H54 (cell line): ENCODE measurements at regions not wholly inside any gene's neighbourhood (a gene's known extent, or its start where the extent isn't known, plus 50 kb on each side); places are given as distances from the start of the nearest gene placed in this dataset.
A peak's percentile ranks its signal among the peaks of the same experiment; 100 is the strongest.
"Not testable (repeated sequence)": the region's sequence is repeated elsewhere in the genome, so short reads cannot be mapped to it uniquely, and the experiment has no call there.

Source experiments
- DNase-seq: peaks from one replicate; pipeline ENCODE4 v3.0.0; 2011; ENCODE audit warnings: low spot score, mixed read lengths; ENCODE audit not compliant: insufficient read length
- FAIRE-seq: peaks from 3 replicates; lab custom pipeline; 2011; peaks lifted over from hg19 to GRCh38; lab: Jason Lieb, UNC
- POLR2A ChIP-seq: IDR thresholded peaks from 2 replicates; pipeline ENCODE4 v1.6.1; 2011; ENCODE audit warnings: low read depth, mild to moderate bottlenecking, low read length

DNA sequence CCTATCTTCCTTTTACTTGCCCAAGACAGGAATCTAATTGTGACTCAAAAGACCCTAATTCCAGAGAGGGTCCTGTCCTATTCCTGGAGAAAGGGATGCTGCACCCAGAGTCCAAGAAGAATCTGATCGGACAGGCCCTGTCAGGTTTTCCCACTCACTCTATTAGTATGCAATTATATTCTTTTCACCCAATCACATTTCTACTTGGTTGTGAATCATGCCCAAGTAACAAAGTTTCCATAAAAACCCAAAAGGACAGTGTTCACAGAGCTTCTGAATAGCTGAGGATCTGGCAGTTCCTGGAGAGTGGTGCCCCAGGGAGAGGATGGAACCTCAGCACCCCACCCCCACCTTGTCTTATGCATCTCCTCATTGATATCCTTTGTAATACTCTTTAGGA lies 135.3 kb upstream of the SLITRK5 start:
- DNase-seq, result no peak
- FAIRE-seq, result peak; percentile 55
- no peak for TF ChIP-seq POLR2A

DNA sequence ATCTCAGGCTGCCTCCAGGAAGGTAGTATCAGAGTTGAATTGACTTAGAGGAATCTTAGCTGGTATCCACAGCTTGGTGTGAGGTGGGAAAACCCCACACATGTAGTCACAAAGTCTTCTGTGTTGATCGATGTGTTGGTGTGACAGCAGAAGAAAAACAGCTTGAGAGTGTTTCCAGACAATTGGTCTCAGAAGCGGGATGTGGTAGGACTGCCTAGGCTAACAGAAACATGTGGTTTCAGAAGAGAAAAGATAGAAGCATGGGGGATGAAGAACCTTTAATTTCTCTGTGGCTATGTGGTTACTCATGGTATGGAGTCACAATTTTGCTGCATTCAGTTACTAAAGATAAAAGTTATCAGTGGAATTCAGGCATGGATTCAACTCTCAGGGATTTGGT lies 134.7 kb upstream of the SLITRK5 start:
- no peak for TF ChIP-seq POLR2A
- DNase-seq (no peak), FAIRE-seq (peak; percentile 58)

DNA sequence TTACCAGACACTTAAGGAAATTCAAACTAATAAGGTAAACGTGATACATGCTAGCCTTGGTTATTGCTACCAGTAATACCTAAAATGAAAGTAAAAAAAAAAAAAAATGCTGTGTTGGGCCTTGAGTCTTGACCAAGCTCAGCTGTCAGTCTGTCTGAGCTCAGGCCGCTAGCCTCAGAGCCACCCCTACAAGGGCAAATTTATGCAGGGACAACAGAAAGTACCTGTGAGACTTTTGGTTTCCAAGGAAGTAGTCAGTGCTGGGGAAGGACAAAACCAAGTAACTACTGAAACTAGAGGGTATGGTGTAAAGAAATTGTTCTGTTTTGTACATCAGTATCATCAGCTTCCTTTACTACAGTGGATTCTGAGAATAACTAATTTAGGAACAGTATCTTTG lies 134.3 kb upstream of the SLITRK5 start:
- TF ChIP-seq POLR2A, result no peak
- DNase-seq (no peak), FAIRE-seq (peak; percentile 33)

DNA sequence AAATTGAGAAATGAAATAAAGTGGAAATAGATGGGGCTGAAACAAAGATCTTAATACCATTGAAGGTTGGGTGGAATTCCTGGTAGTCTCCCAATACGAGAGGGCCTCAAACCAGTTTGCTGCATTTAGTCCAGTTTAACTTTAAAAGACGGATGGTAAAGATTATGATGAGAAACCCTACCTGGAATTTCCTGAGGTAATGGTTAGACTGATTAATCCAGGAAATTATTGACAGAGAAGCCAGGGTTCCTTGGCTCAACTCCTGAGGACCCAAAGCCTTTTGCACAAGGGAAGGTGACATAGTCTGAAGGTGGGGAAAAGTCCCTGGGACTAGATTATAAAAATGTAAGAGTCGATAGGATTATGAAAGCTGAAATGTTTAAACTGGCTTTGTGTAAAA lies 133.2 kb upstream of the SLITRK5 start:
- TF ChIP-seq POLR2A, result no peak
- no peak for DNase-seq
- FAIRE-seq, result no peak

DNA sequence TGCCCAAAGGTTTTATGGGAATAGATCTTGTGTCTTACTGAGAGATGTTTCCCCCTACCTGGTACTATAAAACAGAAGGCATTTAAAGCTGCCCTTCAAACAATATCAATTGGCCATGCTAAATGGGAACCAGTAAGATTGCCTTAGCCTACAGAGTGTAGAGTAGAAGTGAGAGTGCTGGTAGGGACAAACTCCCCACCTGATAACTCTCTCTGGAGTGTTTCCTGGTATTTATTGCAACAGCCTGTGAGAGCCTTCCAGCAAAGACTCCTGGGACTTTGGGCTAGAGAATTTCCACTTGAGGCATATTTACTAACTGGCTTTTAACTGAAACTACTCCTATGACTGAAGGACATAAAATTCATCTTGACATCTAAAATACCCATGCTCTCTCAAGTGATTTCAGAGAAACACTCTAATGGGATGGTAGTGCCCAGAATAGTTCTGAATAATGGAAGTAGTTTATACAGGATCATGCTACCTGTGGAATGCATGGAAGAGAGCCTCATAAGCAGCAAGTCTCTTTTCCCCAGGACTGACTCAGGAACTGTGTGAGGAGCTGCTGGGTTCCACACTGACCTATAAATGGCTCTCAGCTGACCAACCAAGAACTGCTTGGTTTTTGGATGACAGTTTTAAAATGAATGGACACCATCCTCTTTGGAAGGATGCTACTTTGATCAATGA lies 132.7 kb upstream of the SLITRK5 start:
- no peak for FAIRE-seq
- no peak for TF ChIP-seq POLR2A
- DNase-seq, result no peak

DNA sequence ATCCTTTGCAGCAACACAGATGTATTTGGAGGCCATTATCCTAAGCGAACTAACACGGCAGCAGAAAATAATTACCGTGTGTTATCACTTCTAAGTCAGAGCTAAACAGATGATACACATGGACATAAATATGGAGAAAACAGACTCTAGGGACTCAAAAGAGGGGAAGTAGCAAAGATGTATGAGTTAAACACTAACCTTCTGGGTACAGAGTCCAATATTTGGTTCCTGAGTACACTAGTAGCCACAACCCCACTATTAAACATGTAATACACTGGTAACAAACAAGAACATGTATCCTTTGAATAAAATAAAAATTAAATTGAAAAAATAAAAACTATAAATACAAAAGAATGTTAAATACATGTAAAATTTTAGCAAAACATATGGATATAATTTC lies 118.0 kb upstream of the SLITRK5 start:
- FAIRE-seq (peak; percentile 6), DNase-seq (no peak)
- TF ChIP-seq POLR2A, result no peak

DNA sequence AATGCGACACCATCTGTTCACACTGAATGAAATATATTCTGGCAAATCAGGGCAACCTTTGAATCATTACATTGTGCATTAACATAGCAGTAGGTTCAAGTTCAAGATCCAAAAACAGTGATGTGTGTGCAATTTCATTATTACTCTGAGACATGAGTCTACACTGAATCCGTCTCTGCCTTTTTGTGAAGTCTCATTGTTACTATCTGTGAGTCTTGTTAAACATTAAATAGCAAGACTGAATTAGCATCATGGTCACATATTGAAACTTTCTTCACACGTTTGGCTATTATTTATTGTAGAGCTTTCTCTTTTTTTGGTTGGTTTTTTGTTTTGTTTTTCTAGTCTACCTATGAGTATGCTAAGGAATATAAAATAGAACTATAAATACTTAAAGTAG lies 117.1 kb upstream of the SLITRK5 start:
- DNase-seq (no peak), FAIRE-seq (peak; percentile 86)
- no peak for TF ChIP-seq POLR2A

DNA sequence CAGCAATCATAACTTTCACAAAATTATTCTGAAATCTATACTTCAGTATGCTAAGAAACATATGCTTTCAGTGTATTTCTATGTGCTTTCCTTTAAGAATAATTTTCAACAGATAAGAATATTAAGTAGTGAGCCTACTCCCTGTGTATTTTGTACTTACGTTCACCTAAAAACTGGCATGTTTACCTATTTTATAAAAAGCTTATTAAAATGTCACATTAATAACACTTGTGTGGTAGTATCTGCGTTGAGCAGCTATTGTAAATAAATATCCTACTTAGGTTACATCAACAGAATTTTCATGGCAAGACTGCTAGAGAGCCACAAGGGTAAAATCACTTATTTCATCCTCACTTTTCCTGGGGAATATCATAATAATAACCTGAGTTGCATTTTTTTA lies 113.4 kb upstream of the SLITRK5 start:
- TF ChIP-seq POLR2A, result no peak
- FAIRE-seq (no peak), DNase-seq (no peak)

DNA sequence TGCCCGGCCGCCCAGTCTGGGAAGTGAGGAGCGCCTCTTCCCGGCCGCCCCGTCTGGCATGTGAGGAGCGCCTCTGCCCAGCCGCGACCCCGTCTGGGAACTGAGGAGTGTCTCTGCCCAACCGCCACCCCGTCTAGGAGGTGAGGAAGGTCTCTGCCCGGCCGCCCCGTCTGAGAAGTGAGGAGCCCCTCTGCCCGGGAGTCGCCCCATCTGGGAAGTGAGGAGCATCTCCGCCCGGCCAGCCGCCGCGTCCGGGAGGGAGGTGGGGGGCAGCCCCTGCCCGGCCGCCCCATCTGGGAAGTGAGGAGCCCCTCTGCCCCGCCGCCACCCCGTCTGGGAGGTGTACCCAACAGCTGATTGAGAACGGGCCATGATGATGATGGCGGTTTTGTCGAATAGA lies 109.6 kb upstream of the SLITRK5 start:
- FAIRE-seq, DNase-seq: not testable (repeated sequence)

DNA sequence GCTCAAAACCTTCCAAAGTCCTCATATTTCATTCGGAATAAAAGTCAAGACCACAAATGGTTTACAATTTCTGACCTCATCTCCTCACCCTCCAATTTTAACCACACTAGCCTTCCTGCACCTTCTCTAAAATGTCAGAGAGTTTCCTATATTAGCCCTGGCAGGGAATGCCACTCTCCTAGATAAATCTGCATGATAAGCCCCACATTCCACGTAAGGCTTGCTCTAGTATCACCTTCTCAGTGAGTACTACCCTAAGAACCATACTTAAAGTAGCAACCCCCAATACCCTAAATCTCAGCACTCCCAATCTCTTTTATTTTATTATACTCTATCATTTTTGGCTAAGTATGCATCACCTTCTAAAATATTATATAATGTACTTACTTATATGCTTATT lies 100.5 kb upstream of the SLITRK5 start:
- DNase-seq (no peak), FAIRE-seq (no peak)
- no peak for TF ChIP-seq POLR2A

DNA sequence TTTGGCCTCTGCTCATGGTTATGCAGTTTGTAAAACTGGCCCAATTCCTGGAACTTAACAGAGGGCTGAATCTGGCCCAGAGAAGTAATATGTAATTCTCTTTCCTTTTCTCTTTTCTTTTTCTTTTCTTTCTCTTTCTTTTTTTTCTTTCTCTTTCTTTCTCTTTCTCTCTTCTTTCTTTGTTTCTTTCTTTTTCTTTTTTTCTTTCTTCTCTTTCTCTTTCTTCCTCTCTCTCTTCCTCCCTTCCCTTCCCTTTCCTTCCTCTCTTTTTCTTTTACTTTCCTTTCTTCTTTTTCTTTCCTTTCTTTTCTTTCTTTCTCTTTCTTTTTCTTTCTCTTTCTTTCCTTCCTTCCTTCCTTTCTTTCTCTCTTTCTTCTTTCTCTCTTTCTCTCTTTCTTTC lies 88.8 kb upstream of the SLITRK5 start:
- FAIRE-seq (no peak), DNase-seq (no peak)
- no peak for TF ChIP-seq POLR2A

DNA sequence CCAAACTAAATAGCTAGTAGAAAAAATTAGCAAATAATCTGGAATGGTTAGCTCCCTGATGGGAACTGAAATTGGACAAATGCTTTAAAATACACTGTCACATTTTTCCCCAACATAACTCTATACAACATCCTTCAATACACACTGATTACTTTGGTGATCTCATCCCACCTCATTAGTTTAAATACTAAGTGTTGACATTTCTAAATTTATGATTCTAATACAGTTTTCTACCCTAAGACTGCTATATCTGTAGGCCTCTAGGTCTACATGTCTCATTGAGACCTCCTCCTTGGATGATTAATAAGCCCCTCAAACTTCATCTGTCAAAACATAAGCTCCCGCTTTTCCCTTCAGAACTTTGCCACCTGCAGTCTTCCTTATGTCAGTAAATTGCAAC lies 80.7 kb upstream of the SLITRK5 start:
- DNase-seq (no peak), FAIRE-seq (no peak)
- no peak for TF ChIP-seq POLR2A

DNA sequence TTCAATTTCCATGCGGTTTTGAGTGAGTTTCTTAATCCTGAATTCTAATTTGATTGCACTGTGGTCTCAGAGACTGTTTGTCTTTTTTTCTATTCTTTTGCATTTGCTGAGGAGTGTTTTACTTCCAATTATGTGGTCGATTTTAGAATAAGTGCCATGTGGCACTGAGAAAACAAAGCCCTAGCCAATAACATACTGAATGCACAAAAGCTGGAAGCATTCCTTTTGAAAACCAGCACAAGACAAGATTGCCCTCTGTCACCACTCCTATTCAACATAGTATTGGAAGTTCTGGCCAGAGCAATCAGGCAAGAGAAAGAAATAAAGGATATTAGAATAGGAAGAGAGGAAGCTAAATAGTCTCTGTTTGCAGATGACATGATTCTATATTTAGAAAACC lies 66.7 kb upstream of the SLITRK5 start:
- not testable (repeated sequence) for FAIRE-seq, DNase-seq

DNA sequence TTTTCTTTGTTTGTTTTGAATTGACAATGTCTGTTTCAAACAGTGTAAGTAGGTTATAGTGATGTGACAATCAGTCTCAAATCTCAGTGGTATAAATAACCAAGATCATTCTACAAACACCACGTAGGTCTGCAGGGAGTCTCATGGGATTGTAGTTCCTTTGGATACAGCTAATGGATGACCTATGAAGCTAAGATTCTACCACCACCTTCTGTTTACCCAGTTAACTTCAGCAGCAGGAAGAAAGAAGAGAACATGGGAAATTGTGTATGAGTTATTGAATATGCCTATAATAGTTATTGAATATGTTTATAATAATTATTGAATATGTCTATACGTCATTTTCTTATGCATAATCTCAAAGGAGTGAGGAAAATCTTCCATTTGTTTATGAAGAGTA lies 63.9 kb upstream of the SLITRK5 start:
- no peak for DNase-seq
- no peak for TF ChIP-seq POLR2A
- FAIRE-seq, result peak; percentile 62

DNA sequence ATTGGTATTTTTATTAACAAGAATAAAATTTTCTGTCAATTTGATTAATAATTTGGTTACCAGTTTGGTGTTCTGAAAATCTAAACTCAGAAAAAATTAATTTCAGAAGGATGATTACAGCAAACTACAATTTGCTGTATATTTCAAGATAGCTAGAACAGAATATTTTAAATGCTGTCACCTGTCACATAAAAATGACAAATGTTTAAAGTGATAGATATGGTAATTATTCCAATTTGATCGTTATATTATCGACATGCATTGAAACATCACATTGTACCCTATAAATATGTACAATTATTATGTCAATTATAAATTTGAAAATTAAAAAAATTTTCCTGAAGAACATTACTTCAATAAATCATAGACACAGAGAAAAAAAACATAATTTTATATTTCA lies 56.9 kb upstream of the SLITRK5 start:
- no peak for FAIRE-seq

More for the DNA sequence above, 56.9 kb upstream of the SLITRK5 start:
- no peak for DNase-seq
- TF ChIP-seq POLR2A, result no peak
